Esophagus squamous epithelium (tissue), 4 donors: ENCODE measurements at regions not wholly inside any gene's neighbourhood (a gene's known extent, or its start where the extent isn't known, plus 50 kb on each side); places are given as distances from the start of the nearest gene placed in this dataset.

ENCODE experiments used
- POLR2A ChIP-seq, 4 donors: fragments of 450-650 bp; IDR thresholded peaks; one replicate each; pipeline ENCODE4 v1.6.1; 2017; ENCODE audit warnings: antibody characterized with exemption in 4 of 4, mild to moderate bottlenecking in 4 of 4, moderate library complexity in 3 of 4
- TF ChIP-seq, protein P1 (sequence below), 6 experiments: fragments of 450-650 bp in 4 of 6; fragments of 200-600 bp in 2 of 6; sonication (generic) in 2 of 6; IDR thresholded peaks; one replicate each; pipeline ENCODE4 v1.5.1; 2016 to 2019; ENCODE audit warnings: antibody characterized with exemption in 6 of 6, mild to moderate bottlenecking in 4 of 6, moderate library complexity in 4 of 6

- TF ChIP-seq, protein P1, sequence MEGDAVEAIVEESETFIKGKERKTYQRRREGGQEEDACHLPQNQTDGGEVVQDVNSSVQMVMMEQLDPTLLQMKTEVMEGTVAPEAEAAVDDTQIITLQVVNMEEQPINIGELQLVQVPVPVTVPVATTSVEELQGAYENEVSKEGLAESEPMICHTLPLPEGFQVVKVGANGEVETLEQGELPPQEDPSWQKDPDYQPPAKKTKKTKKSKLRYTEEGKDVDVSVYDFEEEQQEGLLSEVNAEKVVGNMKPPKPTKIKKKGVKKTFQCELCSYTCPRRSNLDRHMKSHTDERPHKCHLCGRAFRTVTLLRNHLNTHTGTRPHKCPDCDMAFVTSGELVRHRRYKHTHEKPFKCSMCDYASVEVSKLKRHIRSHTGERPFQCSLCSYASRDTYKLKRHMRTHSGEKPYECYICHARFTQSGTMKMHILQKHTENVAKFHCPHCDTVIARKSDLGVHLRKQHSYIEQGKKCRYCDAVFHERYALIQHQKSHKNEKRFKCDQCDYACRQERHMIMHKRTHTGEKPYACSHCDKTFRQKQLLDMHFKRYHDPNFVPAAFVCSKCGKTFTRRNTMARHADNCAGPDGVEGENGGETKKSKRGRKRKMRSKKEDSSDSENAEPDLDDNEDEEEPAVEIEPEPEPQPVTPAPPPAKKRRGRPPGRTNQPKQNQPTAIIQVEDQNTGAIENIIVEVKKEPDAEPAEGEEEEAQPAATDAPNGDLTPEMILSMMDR (IDR thresholded peaks at IDR 0.05) = no peak
- TF ChIP-seq POLR2A (IDR thresholded peaks at IDR 0.05) = no peak
Measured at GRCh38 chr5:155082401-155082800, 68.8 kb downstream of the KIF4B start.
